SH-SY5Y (cell line): ENCODE measurements at regions not wholly inside any gene's neighbourhood (a gene's known extent, or its start where the extent isn't known, plus 50 kb on each side); places are given as distances from the start of the nearest gene placed in this dataset.

Experiments used
- GATA2 ChIP-seq: IDR thresholded peaks from 2 replicates; pipeline ENCODE4 v1.6.1; 2011; ENCODE audit warnings: mild to moderate bottlenecking, low read depth, low read length
- GATA3 ChIP-seq: IDR thresholded peaks from 2 replicates; pipeline ENCODE4 v1.6.1; 2011; ENCODE audit warnings: low read depth, mild to moderate bottlenecking, low read length, moderate library complexity

- no peak for TF ChIP-seq GATA2
- TF ChIP-seq GATA3: no peak
Measured at GRCh38 chr18:34039201-34039600, 185.5 kb downstream of the NOL4 start.

- TF ChIP-seq GATA3: no peak
- TF ChIP-seq GATA2: no peak
Measured at GRCh38 chr18:34038086-34038485, 186.6 kb downstream of the NOL4 start.

- no peak for TF ChIP-seq GATA3
- no peak for TF ChIP-seq GATA2
Measured at GRCh38 chr18:34033968-34034367, 190.7 kb downstream of the NOL4 start.

GRCh38 chr18:34031810-34032209 is 192.9 kb downstream of the NOL4 start:
- no peak for TF ChIP-seq GATA3
- TF ChIP-seq GATA2: no peak

GRCh38 chr18:34028324-34028723 is 196.4 kb downstream of the NOL4 start:
- TF ChIP-seq GATA3: no peak

GRCh38 chr18:34025191-34025801 is 199.4 kb downstream of the NOL4 start:
- TF ChIP-seq GATA3 (no peak), GATA2 (no peak)

- TF ChIP-seq GATA2 (no peak), GATA3 (no peak)
Measured at GRCh38 chr18:34023471-34023870, 201.2 kb downstream of the NOL4 start.

- TF ChIP-seq GATA2 (no peak), GATA3 (no peak)
Measured at GRCh38 chr18:34018336-34018735, 206.4 kb downstream of the NOL4 start.

- no peak for TF ChIP-seq GATA2
- no peak for TF ChIP-seq GATA3
Measured at GRCh38 chr18:34003687-34004086, 221.0 kb downstream of the NOL4 start.

- no peak for TF ChIP-seq GATA3
- TF ChIP-seq GATA2: no peak
Measured at GRCh38 chr18:34002130-34002529, 222.6 kb downstream of the NOL4 start.

- TF ChIP-seq GATA3: no peak
- no peak for TF ChIP-seq GATA2
Measured at GRCh38 chr18:34001376-34001775, 223.3 kb downstream of the NOL4 start.

GRCh38 chr18:33987206-33987605 is 237.5 kb downstream of the NOL4 start:
- TF ChIP-seq GATA2 (no peak), GATA3 (no peak)

- TF ChIP-seq GATA2 (no peak), GATA3 (no peak)
Measured at GRCh38 chr18:33983126-33983525, 241.6 kb downstream of the NOL4 start.

- TF ChIP-seq GATA3: no peak
- no peak for TF ChIP-seq GATA2
Measured at GRCh38 chr18:33960417-33960816, 264.3 kb downstream of the NOL4 start.

- no peak for TF ChIP-seq GATA2
- TF ChIP-seq GATA3: no peak
Measured at GRCh38 chr18:33959609-33960008, 265.1 kb downstream of the NOL4 start.

GRCh38 chr18:33957707-33958106 is 267.0 kb downstream of the NOL4 start:
- TF ChIP-seq GATA3: peak; percentile 79
- TF ChIP-seq GATA2: peak; percentile 59; the same call in 1 of the 2 replicates
